HEK293T (cell line): ENCODE measurements at regions not wholly inside any gene's neighbourhood (a gene's known extent, or its start where the extent isn't known, plus 50 kb on each side); places are given as distances from the start of the nearest gene placed in this dataset.

Source experiments
- BHLHE40 ChIP-seq: fragments of 450-650 bp; IDR thresholded peaks from 2 replicates; pipeline ENCODE4 v1.6.1; 2016; ENCODE audit warnings: mild to moderate bottlenecking, moderate library complexity, borderline replicate concordance
- ELF4 ChIP-seq: fragments of 450-650 bp; IDR thresholded peaks from 2 replicates; pipeline ENCODE4 v1.6.1; 2017; ENCODE audit warnings: antibody characterized with exemption
- FOXA1 ChIP-seq: fragments of 450-650 bp; IDR thresholded peaks from 2 replicates; pipeline ENCODE4 v1.6.1; 2016; ENCODE audit warnings: mild to moderate bottlenecking
- FOXK2 ChIP-seq: fragments of 450-650 bp; IDR thresholded peaks from 2 replicates; pipeline ENCODE4 v1.6.1; 2016; ENCODE audit warnings: mild to moderate bottlenecking
- L3MBTL2 ChIP-seq: fragments of 450-650 bp; conservative IDR thresholded peaks from 2 replicates; pipeline ENCODE4 v1.6.1; 2016; ENCODE audit warnings: mild to moderate bottlenecking
- TARDBP ChIP-seq: fragments of 450-650 bp; IDR thresholded peaks from 2 replicates; pipeline ENCODE4 v1.6.1; 2016
- TF ChIP-seq, protein P1 (sequence below): fragments of 450-650 bp; IDR thresholded peaks from 2 replicates; pipeline ENCODE4 v1.6.1; 2016

GRCh38 chr3:150308481-150309256 lies 99.4 kb upstream of the TSC22D2 start:
- TF ChIP-seq FOXA1 = no peak
- no peak for TF ChIP-seq BHLHE40
- TF ChIP-seq ELF4 = no peak
- no peak for TF ChIP-seq FOXK2
- TF ChIP-seq TARDBP = no peak
- no peak for TF ChIP-seq L3MBTL2
- TF ChIP-seq, protein P1, sequence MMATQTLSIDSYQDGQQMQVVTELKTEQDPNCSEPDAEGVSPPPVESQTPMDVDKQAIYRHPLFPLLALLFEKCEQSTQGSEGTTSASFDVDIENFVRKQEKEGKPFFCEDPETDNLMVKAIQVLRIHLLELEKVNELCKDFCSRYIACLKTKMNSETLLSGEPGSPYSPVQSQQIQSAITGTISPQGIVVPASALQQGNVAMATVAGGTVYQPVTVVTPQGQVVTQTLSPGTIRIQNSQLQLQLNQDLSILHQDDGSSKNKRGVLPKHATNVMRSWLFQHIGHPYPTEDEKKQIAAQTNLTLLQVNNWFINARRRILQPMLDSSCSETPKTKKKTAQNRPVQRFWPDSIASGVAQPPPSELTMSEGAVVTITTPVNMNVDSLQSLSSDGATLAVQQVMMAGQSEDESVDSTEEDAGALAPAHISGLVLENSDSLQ = no peak
